Glomerular visceral epithelial cell (primary cell): ENCODE measurements at regions not wholly inside any gene's neighbourhood (a gene's known extent, or its start where the extent isn't known, plus 50 kb on each side); places are given as distances from the start of the nearest gene placed in this dataset.

Experiments used
- DNase-seq: peaks from one replicate; pipeline ENCODE4 v3.0.0-alpha.2; 2016; ENCODE audit errors: extremely low spot score

DNA sequence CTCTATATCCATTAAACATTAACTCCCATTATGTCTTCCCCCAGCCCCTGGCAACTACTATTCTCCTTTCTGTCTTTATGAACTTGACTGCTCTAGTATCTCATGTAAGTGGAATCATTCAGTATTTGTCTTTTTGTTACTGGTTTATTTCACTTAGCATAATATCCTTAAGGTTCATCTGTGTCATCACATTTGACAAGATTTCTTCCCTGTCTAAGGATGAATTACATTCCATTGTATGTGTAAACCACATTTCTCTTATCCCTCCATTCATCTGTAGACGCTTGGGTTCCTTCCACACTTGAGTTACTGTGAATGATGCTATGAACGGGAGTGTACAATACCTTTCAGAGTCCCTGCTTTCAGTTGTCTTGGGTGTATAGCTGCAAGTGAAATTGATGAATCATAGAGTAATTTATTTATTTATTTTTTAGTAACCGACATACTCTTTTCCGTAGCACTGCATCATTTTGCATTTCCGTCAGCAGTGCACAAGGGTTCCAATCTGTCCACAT lies 399.7 kb upstream of the RBFOX1 start:
- peak; percentile 1 for DNase-seq

DNA sequence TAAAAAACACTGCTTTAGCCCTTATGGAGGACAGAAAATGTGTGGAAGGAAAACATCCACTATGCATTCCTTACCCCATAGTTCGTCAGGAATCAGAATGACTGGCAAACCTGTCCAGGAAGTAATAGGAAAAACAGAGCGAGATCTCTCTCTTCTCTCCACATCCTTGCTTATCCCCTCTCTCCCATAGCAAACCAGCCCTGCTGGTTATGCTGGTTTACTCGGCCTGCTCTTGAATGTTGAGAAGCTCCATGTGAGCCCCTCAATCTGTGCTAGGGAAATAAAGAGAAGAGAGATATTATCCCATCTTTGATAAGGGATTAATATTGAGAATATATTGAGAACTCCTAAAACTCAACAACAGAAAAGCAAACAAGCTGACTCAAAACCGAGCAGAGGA lies 402.8 kb upstream of the RBFOX1 start:
- no peak for DNase-seq

DNA sequence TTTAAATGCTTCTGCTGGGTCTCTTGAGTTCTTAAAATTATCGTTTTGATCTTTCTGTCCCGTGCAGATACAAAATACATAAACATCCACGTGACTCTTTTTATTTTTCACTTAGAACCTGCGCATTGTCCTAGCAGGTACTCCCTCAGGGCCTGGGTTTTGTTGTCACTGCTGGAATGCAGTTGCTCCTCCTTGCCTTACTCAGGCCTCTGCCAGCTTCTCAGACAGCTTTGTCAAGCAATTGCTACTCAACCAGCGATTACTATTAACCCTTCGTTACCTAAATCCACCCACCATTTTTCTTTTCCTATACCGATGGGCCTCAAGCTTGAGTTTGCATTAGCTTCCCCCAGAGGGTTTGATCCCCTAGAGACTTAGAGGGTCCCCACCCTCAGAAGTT lies 405.9 kb upstream of the RBFOX1 start:
- no peak for DNase-seq

DNA sequence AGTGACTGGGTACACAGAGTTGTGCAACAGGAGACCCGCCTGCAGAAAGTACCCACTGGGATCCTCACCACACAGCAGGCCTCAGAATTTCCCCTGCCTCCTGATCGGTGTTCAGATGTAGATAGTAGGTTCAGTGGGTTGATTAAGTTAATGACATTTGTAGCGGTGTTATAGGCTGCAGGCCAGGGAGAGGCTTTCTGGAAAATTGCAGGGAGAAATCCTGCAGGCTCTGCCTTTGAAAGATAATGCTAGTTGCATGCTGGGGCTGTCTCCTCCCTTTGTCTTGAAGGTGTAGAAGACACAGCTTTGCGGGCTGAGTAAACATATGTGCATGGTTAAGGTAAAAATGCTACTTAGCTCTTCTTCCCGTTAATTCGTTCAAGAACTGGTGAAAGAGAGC lies 406.3 kb upstream of the RBFOX1 start:
- no peak for DNase-seq

DNA sequence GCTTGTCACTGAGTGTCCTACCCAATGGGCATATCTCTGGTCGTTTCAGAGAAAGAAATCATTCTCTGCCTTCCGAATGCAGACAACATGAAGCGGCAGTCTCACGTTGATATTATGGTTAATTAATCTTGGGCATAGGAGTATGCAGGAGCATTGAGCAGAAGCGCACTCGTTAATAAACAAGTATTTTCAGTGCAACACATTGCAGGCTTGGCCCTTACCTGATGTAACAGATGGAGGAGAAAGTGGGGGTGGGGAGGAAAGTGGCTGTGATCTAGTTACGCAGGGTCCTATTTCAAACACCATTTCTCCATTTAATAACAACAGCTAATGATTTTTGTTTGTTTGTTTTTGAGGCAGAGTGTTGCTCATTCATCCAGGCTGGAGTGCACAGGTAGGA lies 414.0 kb upstream of the RBFOX1 start:
- no peak for DNase-seq

DNA sequence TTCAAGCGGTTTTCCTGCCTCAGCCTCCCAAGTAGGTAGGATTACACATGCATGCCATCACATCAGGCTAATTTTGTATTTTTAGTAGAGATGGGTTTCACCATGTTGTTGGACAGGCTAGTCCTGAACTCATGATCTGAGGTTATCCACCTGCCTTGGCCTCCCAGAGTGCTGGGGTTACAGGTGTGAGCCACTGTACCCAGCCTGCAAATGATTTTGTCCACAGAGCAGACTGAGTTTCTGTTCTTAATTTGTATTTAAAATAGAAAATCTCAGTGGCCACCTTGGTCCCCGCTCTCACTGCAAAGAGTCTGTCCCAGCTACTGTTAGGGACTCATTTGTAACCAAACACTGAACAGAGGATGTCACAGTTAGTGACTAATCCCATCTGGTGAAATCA lies 415.7 kb upstream of the RBFOX1 start:
- no peak for DNase-seq

DNA sequence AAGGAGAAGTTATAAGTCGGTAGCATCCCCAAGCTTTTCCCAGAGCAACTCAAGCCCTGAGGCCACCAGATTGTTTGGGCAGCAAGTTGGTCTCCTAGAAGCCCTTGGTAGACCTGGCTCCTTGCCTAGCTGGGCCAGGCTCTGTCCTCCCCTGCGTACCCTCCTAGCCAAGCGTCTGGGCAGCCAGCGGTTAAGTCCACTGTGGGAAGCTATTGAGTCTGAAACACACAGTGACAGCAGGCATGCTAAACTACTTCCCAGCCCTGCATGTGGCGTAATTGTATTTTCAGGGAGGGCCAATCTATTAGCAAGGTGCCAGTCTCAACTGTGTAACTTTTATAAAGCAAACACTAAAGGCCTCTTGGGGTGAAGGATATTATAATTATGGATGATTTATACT lies 419.1 kb upstream of the RBFOX1 start:
- no peak for DNase-seq

DNA sequence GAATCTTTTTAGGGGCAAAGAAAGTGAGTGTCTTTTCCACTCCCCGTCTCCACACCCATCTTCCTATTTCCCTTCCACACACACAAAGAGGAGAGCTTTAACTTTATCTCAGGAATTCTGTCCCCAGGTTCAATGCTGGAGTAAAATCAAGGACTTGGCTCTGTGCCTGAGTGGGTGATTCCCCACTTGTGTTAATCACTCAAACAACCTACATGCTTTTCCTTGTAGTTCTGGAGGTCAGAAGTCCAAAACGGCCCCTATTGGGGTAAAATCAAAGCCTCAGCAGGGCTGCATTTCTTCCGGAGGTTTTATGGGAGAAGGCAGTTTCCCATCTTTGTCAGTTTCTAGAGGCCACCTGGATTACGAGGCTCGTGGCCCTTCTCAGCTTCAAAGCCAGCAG lies 422.3 kb upstream of the RBFOX1 start:
- no peak for DNase-seq

DNA sequence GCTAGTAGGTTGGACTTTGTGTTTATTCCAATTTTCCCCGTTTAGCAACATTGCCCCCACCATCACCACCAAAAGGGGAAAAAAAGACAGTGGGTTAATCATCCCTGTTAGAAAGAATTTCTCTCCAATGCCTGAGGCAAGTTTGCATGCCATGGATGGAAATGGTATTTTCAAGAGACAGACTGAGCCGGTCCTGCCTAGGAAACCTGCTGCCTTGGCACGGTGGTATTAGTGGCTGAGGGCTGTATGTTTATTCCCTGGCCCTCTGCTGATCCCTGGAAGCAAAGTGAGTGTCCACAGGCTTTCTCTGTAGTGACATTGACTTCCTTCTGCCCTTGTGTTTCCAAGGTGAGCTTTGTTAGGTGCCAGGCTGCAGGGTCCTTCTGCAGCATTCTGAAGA lies 427.0 kb upstream of the RBFOX1 start:
- no peak for DNase-seq

DNA sequence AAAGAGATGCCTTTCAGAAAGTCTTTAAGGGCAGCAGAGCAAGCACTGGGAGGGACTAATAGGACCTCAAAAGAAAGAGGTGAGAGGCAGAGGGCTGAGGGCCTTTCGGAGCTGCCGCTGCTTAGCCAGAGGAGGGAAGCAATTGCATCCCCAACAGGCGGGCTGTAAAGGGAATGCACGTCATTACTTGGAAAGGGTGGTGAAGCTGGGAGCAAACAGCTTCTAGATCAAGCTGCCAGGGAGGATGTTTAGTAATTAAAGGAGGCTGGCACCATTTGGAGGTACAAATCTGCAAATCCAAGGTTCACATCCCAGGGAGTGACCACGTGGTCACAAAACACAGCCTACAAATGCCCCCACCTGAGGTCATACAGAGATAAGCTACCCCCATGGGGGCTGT lies 429.0 kb upstream of the RBFOX1 start:
- DNase-seq = no peak

DNA sequence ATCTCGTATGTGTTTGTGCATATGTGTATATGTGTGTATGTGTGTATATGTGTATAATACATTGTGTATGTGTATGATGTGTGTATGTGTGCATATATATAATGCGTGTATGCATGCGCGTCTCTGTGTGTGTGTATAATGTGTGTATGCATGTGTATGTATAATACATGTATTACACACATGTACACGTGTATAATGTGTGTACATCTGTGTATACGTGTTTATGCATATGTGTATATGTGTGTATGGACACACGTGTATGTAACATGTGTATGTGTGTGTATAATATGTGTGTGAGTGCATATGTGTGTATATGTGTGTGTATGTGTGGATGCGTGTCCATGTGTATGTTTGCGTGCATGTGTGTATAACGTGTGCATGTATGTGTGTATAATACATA lies 433.7 kb upstream of the RBFOX1 start:
- no peak for DNase-seq

DNA sequence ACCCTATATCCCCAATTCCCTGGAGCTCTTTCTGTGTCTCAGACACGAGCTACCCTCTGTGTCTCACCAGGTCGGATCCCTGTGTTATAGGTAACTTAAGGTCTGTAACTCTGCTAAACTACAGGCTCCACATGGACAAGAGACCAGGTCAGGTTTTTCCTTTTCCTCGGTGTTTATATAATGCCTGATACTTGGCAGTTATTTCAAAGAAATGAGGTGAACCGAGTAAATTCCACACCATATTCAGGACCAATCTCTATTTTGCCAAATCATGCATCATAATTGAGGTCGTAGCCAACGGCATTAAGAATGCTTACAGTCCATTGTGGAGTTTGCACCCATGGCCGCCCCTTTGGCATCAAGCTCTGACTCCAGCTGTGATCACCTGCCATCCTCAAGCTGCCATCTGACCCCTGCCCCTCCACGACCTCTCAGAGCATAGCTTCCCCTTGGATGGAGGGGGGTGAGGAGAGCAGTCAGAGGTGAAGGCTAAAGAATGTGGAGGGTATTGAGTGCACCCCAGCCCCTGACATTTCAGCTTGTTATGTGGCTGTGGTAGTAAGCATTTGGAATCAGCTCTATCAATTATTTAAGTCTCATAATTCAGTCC lies 434.7 kb upstream of the RBFOX1 start:
- DNase-seq = no peak

DNA sequence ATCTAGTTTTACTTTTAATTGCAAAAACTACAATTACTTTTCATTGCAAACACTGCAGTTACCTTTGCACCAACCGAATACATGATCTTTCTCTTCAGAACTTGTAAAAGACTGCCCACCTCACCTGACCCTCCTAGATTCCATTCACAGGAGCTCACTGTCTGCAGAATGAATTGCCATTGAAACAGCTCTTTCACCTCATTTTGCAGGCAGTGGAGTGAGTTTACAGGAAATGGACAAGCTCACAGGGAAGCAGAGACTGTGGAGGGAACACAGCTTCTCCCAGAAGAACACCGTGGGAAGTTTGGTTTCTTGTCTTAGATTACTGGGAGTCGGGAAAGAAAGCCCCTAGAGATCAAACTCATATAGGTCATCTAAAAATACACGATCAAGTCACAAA lies 439.7 kb upstream of the RBFOX1 start:
- no peak for DNase-seq

DNA sequence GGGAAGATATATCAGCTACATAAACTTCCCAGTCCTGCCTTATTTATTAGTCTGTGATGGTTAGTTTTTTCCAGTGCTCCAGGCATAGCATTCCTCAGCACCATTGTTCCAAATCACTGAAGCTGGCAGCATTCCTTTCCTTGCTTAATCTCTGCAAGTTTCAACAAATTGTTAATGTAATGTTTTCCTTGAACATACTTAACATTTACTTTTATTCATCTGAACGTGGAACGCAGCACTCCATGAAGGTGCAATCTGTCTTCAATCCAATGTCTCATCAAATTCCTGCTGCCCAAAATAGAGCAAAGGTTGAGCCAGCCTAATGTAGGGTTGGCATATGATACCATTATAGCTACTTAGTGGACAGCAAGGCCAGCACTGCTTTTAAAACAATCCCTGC lies 441.1 kb upstream of the RBFOX1 start:
- DNase-seq = peak; percentile 57

DNA sequence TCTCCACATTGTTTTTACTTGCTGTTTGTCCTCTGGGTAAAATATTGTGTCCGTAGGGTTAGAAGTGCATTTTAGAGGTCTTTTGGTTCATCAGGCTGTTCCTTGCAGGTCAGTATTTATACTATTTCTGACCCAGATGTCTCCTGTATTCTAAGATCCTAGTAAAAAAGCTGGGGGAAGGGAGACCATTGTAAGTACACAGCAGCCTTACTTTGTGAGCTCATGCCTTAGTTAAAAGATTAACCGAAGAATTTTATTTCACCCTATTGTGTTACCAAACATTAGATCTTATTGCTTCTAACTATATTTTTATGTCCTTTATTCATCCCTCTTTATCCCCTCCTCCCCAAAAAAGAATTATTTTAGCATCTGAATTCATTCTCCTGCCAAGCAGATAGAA lies 444.1 kb upstream of the RBFOX1 start:
- DNase-seq = no peak

DNA sequence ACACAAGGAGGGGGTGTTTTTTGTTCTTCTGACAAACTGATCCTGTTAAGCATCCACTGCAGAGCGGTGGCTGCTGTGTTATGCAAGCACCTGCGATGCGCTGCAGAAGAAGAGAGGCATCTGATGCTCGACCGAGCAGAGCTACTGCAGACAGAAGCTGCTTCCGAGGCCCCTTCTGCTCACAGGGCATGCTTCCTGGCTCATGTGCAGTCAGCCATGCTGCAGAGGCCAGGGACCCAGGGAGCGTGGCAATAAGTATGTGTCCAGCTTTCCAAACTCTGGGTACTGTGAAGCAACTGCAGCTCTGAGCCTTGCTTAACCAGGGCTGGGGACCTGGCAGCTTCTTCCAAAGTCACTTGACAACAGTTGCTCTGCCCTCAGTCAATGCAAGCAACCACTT lies 448.6 kb upstream of the RBFOX1 start:
- DNase-seq = peak; percentile 52

DNA sequence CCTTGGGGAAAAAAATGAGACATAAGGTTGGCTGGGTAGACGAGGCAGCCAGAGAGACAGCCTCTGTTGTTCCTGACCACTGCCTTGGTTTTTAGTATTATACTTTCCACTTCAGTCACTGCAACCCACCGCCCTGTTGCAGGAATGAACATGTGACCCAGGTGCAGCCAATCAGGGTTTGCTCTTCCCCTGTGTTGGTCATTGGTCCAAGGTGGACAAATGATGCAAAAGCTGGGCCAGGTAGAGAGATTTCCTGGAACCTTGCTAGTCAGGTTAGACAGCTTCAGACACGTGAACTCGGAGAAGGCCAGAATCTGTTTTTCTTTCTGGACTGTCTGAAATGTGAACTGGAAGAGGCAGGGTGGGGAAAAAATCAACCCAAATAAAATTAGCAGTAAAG lies 452.4 kb upstream of the RBFOX1 start:
- DNase-seq = no peak

DNA sequence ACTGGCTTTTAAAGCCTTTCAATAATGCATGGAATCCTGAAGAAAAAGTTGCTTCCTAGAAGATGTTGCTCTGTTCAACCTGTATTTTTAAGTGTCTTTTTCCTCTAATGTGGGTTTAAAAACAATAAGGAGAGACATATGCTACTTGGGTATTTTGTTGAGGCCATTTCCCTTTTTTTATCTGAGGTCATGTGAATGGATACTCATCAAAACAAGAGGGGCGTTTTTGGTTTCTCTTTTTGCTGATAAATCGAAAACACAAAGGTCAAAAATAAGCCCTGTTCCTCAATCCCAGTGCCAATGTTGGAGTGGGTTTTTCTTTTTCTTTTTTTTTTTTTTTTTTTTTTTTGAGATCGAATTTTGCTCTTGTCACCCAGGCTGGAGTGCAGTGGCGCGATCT lies 468.0 kb upstream of the RBFOX1 start:
- no peak for DNase-seq

DNA sequence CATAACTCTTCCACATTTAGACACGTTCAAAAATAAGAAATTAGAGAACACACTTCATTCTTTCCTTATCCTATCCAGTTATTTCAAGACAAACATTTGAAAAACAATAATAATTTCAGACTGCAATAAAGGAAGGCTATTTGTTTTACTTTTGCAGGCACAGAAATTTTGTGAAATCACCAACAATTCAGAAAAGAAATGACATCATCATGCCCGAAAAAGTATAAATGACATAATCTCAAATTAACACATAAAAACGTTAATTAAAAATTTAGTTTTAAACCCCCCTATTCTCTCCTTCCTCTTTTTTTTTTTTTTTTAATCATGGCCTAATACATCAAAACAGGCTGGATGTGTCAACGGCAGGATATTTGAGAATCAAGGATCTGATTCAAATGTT lies 468.4 kb upstream of the RBFOX1 start:
- no peak for DNase-seq

DNA sequence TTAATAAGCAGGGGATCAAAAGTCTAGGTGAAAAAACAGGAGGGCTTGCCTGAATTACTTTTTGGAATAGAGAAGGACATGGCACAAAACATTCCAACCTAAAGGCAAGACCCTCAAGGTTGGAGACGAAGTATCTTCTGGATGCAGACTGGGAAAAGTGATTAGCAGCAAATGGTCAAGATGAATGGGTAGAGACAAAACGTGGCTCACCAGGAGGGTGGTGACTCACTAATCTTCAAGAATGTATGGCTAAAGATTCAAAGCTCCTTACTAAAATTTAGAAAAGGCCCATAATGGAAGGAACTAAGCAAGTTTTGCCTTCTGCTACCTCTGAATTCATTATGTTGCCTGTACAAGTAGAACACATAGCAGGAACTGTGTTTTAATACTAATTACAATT lies 469.5 kb upstream of the RBFOX1 start:
- no peak for DNase-seq

DNA sequence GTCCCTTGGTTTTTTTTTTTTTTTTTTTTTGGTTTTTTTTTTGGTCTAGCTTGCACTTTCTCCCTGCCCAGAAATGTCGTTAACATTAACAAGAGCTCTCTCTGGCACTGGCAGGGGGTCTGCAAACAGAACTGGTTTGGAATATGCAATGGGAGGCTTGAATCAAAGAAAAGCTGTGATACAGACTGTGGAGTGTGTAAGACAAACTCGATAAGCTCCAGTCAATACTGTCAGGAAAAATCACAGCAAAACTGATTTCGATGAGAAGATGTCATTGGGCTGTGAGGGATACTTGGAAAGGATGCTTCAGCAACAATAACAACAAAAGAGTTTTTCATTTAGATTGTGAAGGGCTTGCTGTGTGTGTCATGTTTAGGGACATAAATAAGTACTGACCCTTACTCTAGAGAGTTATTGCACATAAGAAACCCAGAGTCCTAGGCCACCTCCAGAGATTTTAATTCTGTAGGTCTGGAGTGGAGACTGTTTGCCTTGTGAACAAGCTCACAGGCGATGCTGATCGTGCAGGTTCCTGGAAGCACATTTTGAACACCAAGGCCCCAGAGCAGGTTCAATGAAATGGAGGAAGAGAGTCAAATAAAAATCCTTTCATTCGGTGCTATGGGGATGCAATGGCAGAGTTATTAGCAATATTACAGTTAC lies 470.7 kb upstream of the RBFOX1 start:
- no peak for DNase-seq

DNA sequence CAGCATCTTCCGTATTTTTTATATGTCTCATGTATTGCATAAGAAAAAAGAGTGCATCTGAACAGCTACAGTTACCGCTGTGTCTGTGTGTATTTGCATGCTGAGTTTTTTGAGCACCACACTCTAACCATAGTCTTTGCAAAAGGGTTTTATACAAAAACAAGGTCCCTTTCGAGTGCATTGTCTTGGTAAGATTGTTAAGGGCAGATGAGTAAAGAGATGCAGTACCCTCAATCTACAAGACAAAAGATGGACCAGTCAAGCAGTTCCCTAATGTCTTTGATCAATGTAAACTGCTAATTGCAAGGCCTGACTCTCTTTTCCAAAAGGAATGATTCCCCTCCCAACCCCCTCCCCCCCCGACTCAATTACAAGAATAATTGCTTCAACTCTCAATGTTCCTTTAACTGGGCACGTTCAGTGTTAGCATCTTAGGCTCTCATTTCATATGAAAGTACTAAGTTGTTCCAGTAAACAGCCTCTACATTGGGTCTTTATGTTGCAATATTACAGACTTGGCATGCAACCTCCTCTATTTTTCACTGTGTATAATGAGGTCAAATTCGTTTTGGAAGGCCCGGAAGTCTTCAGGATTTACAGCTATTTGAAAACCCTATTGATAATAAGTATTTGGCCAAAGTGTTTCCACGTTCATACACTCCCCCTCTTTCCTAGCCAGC lies 471.4 kb upstream of the RBFOX1 start:
- DNase-seq = no peak

DNA sequence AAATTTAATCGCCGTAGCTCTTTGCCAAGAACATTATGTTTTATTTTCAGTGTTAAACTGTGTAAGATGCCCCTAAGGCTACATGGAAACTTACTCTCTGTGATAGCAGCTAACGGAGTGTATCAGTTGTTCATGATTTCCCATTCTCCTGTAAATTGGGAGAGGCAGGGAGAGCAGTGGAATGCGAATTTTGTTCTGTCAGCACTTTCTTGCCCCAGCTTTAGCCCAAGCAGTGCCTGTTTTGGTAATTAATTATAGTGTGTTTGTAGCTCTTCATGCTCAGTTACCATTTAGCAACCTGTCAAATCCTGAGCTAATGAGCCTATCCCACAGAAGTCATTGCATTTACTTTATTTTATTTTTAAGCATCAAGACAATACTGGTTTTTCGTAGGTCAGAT lies 475.1 kb upstream of the RBFOX1 start:
- DNase-seq = no peak
